Upper lobe of left lung (tissue), 6 donors: ENCODE measurements at regions not wholly inside any gene's neighbourhood (a gene's known extent, or its start where the extent isn't known, plus 50 kb on each side); places are given as distances from the start of the nearest gene placed in this dataset.

ENCODE experiments used
- ATAC-seq, 2 donors: fragments of 200-7000 bp; cut with Tn5 transposase; one replicate each; pipeline ENCODE4 v1.9.1; 2022; ENCODE audit warnings: mild to moderate bottlenecking in 2 of 2, moderate library complexity in 2 of 2; ENCODE audit not compliant: low FRiP score in 2 of 2
- DNase-seq, 2 donors: peaks; one replicate each; pipeline ENCODE4 v3.0.0-alpha.2; 2019 to 2020
- H3K27ac ChIP-seq, 4 donors: fragments of 200-600 bp; sonication (generic); one replicate each; pipeline ENCODE4 v1.5.1; 2016 to 2019
- H3K27me3 ChIP-seq, 4 donors: fragments of 200-600 bp; sonication (generic); one replicate each; pipeline ENCODE4 v1.5.1; 2017 to 2019
- H3K36me3 ChIP-seq, 4 donors: fragments of 200-600 bp; sonication (generic); one replicate each; pipeline ENCODE4 v1.5.1; 2016 to 2019
- H3K4me1 ChIP-seq, 4 donors: fragments of 200-600 bp; sonication (generic); one replicate each; pipeline ENCODE4 v1.5.1; 2018 to 2019
- H3K4me3 ChIP-seq, 4 donors: fragments of 200-600 bp; sonication (generic); one replicate each; pipeline ENCODE4 v1.5.1; 2017 to 2019; ENCODE audit warnings: mild to moderate bottlenecking in 2 of 4, moderate library complexity in 1 of 4
- H3K9me3 ChIP-seq, 4 donors: fragments of 200-600 bp; sonication (generic); one replicate each; pipeline ENCODE4 v1.5.1; 2018 to 2019
- CTCF ChIP-seq, 6 experiments: fragments of 450-650 bp in 4 of 6; fragments of 200-600 bp in 2 of 6; sonication (generic) in 2 of 6; IDR thresholded peaks; one replicate each; pipeline ENCODE4 v1.5.1; 2016 to 2019; ENCODE audit warnings: antibody characterized with exemption in 6 of 6
- EP300 ChIP-seq, 4 donors: sonication (generic); formaldehyde crosslinking; IDR thresholded peaks; one replicate each; pipeline ENCODE4 v1.5.1; 2017; ENCODE audit warnings: antibody characterized with exemption in 4 of 4, control low read depth in 2 of 4
- POLR2A ChIP-seq, 4 donors: fragments of 450-650 bp; IDR thresholded peaks; one replicate each; pipeline ENCODE4 v1.5.1; 2016 to 2017; ENCODE audit warnings: antibody characterized with exemption in 4 of 4, mild to moderate bottlenecking in 2 of 4
- POLR2AphosphoS5 ChIP-seq, 2 donors: sonication (generic); formaldehyde crosslinking; IDR thresholded peaks; one replicate each; pipeline ENCODE4 v1.5.1; 2017; ENCODE audit warnings: antibody characterized with exemption in 2 of 2
- WGBS, 2 donors: methylation state at CpG; one replicate each; pipeline ENCODE4 v1.1.5; 2017 to 2018; 5-methylcytosine and 5-hydroxymethylcytosine counted together
- donor health status: DM: no; HTN: no; CAD: no; lungs with moderate emphysema.
- donor health status: DM: no; HTN: yes; CAD: no; lungs with severe emphysema.

- Histone ChIP-seq H3K27me3 (peaks cover 0 to 9% (median 4%) of the 10 kb centered on the region in 4 donors), H3K9me3 (peaks cover 0 to 4% (median 0%) of the 10 kb centered on the region in 4 donors), H3K4me1 (peaks cover 0 to 8% (median 5%) of the 10 kb centered on the region in 4 donors), H3K36me3 (no peaks in the 10 kb centered on the region), H3K4me3 (no peak overlapping the region), H3K27ac (no peak overlapping the region)
- TF ChIP-seq POLR2AphosphoS5 (IDR thresholded peaks at IDR 0.05) (no peak), EP300 (IDR thresholded peaks at IDR 0.05) (no peak), POLR2A (IDR thresholded peaks at IDR 0.05) (no peak), CTCF (IDR thresholded peaks at IDR 0.05) (no peak)
- no peak for ATAC-seq
- DNase-seq, result no peak
- WGBS, 2 donors, result 62% methylated on average over 11 of the region's 11 CpGs
Observed at GRCh38 chr12:125332900-125333299, 267.7 kb downstream of the AACS start.

DNA sequence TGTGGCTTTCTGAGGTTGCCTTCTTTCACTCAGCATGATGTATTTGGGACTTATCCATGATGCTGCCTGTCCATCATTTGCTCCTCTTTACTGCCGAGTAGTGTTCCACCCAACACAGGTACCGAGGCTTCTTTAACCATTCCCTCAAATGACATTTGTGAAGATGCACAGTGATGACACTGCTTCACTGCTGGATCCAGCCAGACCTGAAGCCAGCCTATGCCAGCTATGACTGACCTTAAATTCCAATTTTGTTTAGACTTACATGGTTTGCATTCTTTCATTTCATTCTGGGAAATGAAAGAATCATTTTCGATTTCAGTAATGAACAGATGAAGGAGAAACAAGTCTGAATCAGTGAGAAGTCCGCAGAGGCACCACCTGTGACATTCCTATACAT is 271.0 kb downstream of the AACS start:
- ATAC-seq (no peak), DNase-seq (no peak)
- TF ChIP-seq POLR2AphosphoS5 (IDR thresholded peaks at IDR 0.05), result no peak
- TF ChIP-seq POLR2A (IDR thresholded peaks at IDR 0.05), result no peak
- TF ChIP-seq CTCF (IDR thresholded peaks at IDR 0.05), result no peak
- TF ChIP-seq EP300 (IDR thresholded peaks at IDR 0.05), result no peak
- 81 to 92% methylated on average over 4 of the region's 4 CpGs for WGBS, 2 donors
- Histone ChIP-seq H3K4me3 (no peak overlapping the region), H3K27ac (no peak overlapping the region), H3K4me1 (peaks cover 0 to 1% (median under 1%) of the 10 kb centered on the region in 4 donors), H3K36me3 (no peaks in the 10 kb centered on the region), H3K27me3 (peaks cover 0 to 6% (median 2%) of the 10 kb centered on the region in 4 donors), H3K9me3 (no peaks in the 10 kb centered on the region)

DNA sequence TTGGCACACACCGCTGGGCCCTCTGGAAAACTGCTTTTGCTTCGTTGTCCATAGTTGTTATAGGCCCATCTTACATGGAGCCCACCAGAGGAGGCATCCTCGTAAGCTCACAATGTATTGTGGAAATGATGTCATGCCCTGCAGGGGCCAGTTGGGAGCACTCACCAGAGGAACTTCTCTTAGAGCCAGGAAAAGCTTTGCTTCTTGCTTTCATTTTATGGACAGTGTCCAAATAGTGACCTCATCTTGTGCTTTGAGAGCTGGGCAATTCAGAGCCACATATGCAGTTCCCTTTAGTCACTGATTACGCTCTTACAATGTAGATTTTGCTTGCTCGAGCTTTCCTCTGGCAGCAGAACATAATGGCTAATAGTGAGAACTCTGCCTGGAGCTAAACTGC is 275.6 kb downstream of the AACS start:
- WGBS, 2 donors, result 42 to 45% methylated on average over 5 of the region's 5 CpGs
- Histone ChIP-seq H3K36me3 (no peaks in the 10 kb centered on the region), H3K27ac (no peak overlapping the region), H3K4me1 (no peaks in the 10 kb centered on the region), H3K9me3 (no peaks in the 10 kb centered on the region), H3K27me3 (no peaks in the 10 kb centered on the region), H3K4me3 (no peak overlapping the region)
- ATAC-seq (peak in 1 of 2 donors; percentile 77), DNase-seq (no peak)
- TF ChIP-seq CTCF (IDR thresholded peaks at IDR 0.05) (no peak), EP300 (IDR thresholded peaks at IDR 0.05) (no peak), POLR2AphosphoS5 (IDR thresholded peaks at IDR 0.05) (no peak), POLR2A (IDR thresholded peaks at IDR 0.05) (no peak)

- ATAC-seq, result no peak
- no peaks in the 10 kb centered on the region for H3K27me3 ChIP-seq
- DNase-seq, result no peak
- no peaks in the 10 kb centered on the region for H3K36me3 ChIP-seq
- no peaks in the 10 kb centered on the region for H3K9me3 ChIP-seq
- WGBS, 2 donors, result 41 to 46% methylated on average over 1 of the region's 1 CpG
- no peak overlapping the region for H3K4me3 ChIP-seq
- TF ChIP-seq EP300 (IDR thresholded peaks at IDR 0.05), result no peak
- TF ChIP-seq POLR2A (IDR thresholded peaks at IDR 0.05), result no peak
- TF ChIP-seq POLR2AphosphoS5 (IDR thresholded peaks at IDR 0.05), result no peak
- TF ChIP-seq CTCF (IDR thresholded peaks at IDR 0.05), result no peak
- H3K27ac ChIP-seq, result no peak overlapping the region
- no peaks in the 10 kb centered on the region for H3K4me1 ChIP-seq
Observed at GRCh38 chr12:125341422-125341821, 276.2 kb downstream of the AACS start.

GRCh38 chr12:125343649-125344048 is 278.4 kb downstream of the AACS start:
- WGBS, 2 donors, result 78 to 85% methylated on average over 3 of the region's 3 CpGs
- DNase-seq (no peak), ATAC-seq (no peak)
- no peaks in the 10 kb centered on the region for H3K27me3 ChIP-seq
- no peak overlapping the region for H3K4me3 ChIP-seq
- H3K4me1 ChIP-seq, result no peaks in the 10 kb centered on the region
- no peaks in the 10 kb centered on the region for H3K9me3 ChIP-seq
- TF ChIP-seq EP300 (IDR thresholded peaks at IDR 0.05) (no peak), POLR2A (IDR thresholded peaks at IDR 0.05) (no peak), POLR2AphosphoS5 (IDR thresholded peaks at IDR 0.05) (no peak), CTCF (IDR thresholded peaks at IDR 0.05) (no peak)
- no peak overlapping the region for H3K27ac ChIP-seq
- no peaks in the 10 kb centered on the region for H3K36me3 ChIP-seq
